PC-3 (cell line): ENCODE measurements at regions not wholly inside any gene's neighbourhood (a gene's known extent, or its start where the extent isn't known, plus 50 kb on each side); places are given as distances from the start of the nearest gene placed in this dataset.
A peak's percentile ranks its signal among the peaks of the same experiment; 100 is the strongest.

Experiments
- ATAC-seq: fragments of 200-7000 bp; cut with Tn5 transposase; 2 replicates; pipeline ENCODE4 v1.9.1; 2020; ENCODE audit warnings: mild to moderate bottlenecking, moderate library complexity
- BruUV-seq: library from RNA; stranded (reverse); fragments of 400-500 nt; replicated peaks from 2 replicates; lab custom pipeline; 2021; lab: Mats Ljungman, UMichigan
- CTCF ChIA-PET: fragments of 300-600 bp; sonication (Branson Sonifier 250); formaldehyde crosslinking; loops from one replicate; lab custom pipeline; 2022; ENCODE audit warnings: antibody characterized with exemption; lab: Charles Lee
- POLR2A ChIA-PET: fragments of 300-600 bp; sonication (Branson Sonifier 250); formaldehyde crosslinking; loops from one replicate; lab custom pipeline; 2022; ENCODE audit warnings: antibody characterized with exemption; ENCODE audit not compliant: unreplicated experiment; lab: Charles Lee
- DNase-seq: peaks from one replicate; pipeline ENCODE4 v3.0.0-alpha.2; 2015
- H2AFZ ChIP-seq: fragments of 300-600 bp; sonication (generic); 2 replicates; pipeline ENCODE4 v1.6.0; 2016; ENCODE audit warnings: antibody characterized with exemption, low read length
- H3F3A ChIP-seq: fragments of 300-600 bp; sonication (generic); one replicate; pipeline ENCODE4 v1.6.0; 2017; ENCODE audit warnings: antibody characterized with exemption, low read length, control low read depth, mild to moderate bottlenecking; ENCODE audit not compliant: unreplicated experiment
- H3K27ac ChIP-seq: fragments of 300-600 bp; sonication (generic); 2 replicates; pipeline ENCODE4 v1.5.1; 2016; ENCODE audit warnings: mild to moderate bottlenecking, low read length
- H3K27me3 ChIP-seq: fragments of 300-600 bp; sonication (generic); 2 replicates; pipeline ENCODE4 v1.6.1; 2016; ENCODE audit warnings: low read length, mixed read lengths
- H3K36me3 ChIP-seq: fragments of 300-600 bp; sonication (generic); 2 replicates; pipeline ENCODE4 v1.6.1; 2016; ENCODE audit warnings: low read depth, mixed run types, low read length, mixed read lengths
- H3K4me1 ChIP-seq: fragments of 300-600 bp; sonication (generic); 2 replicates; pipeline ENCODE4 v1.5.1; 2016; ENCODE audit warnings: low read length; ENCODE audit not compliant: insufficient read depth
- H3K4me2 ChIP-seq: fragments of 300-600 bp; sonication (generic); 2 replicates; pipeline ENCODE4 v1.6.0; 2016; ENCODE audit warnings: low read length
- H3K4me3 ChIP-seq: fragments of 300-600 bp; sonication (generic); 2 replicates; pipeline ENCODE4 v1.5.1; 2016; ENCODE audit warnings: mild to moderate bottlenecking, low read length, mixed read lengths
- H3K79me2 ChIP-seq: fragments of 300-600 bp; sonication (generic); 2 replicates; pipeline ENCODE4 v1.6.1; 2017; ENCODE audit warnings: low read length, mixed read lengths
- H3K9ac ChIP-seq: fragments of 300-600 bp; sonication (generic); 2 replicates; pipeline ENCODE4 v1.6.0; 2016; ENCODE audit warnings: mild to moderate bottlenecking, low read length
- H3K9me2 ChIP-seq: fragments of 300-600 bp; sonication (generic); replicated peaks from 2 replicates; pipeline ENCODE4 v1.6.1; 2016; ENCODE audit warnings: mixed run types, low read length, mixed read lengths
- H3K9me3 ChIP-seq: fragments of 300-600 bp; sonication (generic); 2 replicates; pipeline ENCODE4 v1.6.1; 2016; ENCODE audit warnings: low read length, mixed read lengths
- H4K20me1 ChIP-seq: fragments of 300-600 bp; sonication (generic); 2 replicates; pipeline ENCODE4 v1.6.1; 2016; ENCODE audit warnings: low read length, mixed read lengths
- EZH2 ChIP-seq: fragments of 300-600 bp; sonication (generic); IDR thresholded peaks from one replicate; pipeline ENCODE4 v1.6.1; 2017; ENCODE audit warnings: antibody characterized with exemption, mild to moderate bottlenecking, low read length; ENCODE audit not compliant: unreplicated experiment
- EZH2phosphoT487 ChIP-seq: fragments of 300-600 bp; sonication (generic); IDR thresholded peaks from 2 replicates; pipeline ENCODE4 v1.6.1; 2018; ENCODE audit warnings: mild to moderate bottlenecking, antibody characterized with exemption, low read length, borderline replicate concordance
- intact Hi-C: fragments of 100-400 bp; cut with micrococcal nuclease; formaldehyde crosslinking; loops from 2 replicates; pipeline ENCODE4 v1.9.0; 2023
- TF ChIP-seq, protein P1 (sequence below): fragments of 300-600 bp; sonication (generic); conservative IDR thresholded peaks from 2 replicates; pipeline ENCODE4 v1.5.1; 2017; ENCODE audit warnings: antibody characterized with exemption, low read depth, mild to moderate bottlenecking, low read length

DNA sequence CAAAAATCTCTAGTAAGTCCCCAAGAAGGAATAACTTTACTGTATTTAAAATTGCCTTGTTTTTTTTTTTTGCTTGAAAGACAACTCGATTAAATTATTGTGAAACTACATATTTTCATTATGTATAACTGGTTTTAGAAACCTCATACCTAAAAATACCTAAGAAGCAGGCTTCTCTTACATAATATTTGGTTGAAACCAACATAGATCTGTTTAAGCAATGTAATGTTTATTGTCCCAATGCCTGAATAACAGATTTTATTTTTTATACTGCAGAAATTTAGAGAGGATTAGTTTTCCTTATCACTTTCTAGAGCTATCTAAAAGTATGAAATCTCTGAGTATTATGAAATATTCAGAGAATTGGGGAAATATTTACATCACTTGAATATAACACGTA is 78.5 kb upstream of the CHRM3 start:
- no peaks in the 10 kb centered on the region for H4K20me1 ChIP-seq
- H3K36me3 ChIP-seq, result no peaks in the 10 kb centered on the region
- BruUV-seq, result no TSS peak
- no peaks in the 10 kb centered on the region for H3K79me2 ChIP-seq
- H3K4me2 ChIP-seq, result no peak overlapping the region
- CTCF ChIA-PET, result no interaction called here
- no peak overlapping the region for H2AFZ ChIP-seq
- POLR2A ChIA-PET, result no interaction called here
- H3K4me3 ChIP-seq, result no peak overlapping the region
- H3K9ac ChIP-seq, result no peak overlapping the region
- H3K27ac ChIP-seq, result no peak overlapping the region
- H3K27me3 ChIP-seq, result no peaks in the 10 kb centered on the region
- DNase-seq (no peak), ATAC-seq (no peak)
- TF ChIP-seq EZH2phosphoT487 (no peak), EZH2 (no peak)
- TF ChIP-seq, protein P1, sequence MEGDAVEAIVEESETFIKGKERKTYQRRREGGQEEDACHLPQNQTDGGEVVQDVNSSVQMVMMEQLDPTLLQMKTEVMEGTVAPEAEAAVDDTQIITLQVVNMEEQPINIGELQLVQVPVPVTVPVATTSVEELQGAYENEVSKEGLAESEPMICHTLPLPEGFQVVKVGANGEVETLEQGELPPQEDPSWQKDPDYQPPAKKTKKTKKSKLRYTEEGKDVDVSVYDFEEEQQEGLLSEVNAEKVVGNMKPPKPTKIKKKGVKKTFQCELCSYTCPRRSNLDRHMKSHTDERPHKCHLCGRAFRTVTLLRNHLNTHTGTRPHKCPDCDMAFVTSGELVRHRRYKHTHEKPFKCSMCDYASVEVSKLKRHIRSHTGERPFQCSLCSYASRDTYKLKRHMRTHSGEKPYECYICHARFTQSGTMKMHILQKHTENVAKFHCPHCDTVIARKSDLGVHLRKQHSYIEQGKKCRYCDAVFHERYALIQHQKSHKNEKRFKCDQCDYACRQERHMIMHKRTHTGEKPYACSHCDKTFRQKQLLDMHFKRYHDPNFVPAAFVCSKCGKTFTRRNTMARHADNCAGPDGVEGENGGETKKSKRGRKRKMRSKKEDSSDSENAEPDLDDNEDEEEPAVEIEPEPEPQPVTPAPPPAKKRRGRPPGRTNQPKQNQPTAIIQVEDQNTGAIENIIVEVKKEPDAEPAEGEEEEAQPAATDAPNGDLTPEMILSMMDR, result no peak
- H3K9me3 ChIP-seq, result no peaks in the 10 kb centered on the region
- intact Hi-C loops, result loop anchor here (1.0 to 5.0 kb wide), 2 partner anchors 346 to 590 kb away; no protein-coding TSS in a partner anchor
- no peaks in the 10 kb centered on the region for H3K9me2 ChIP-seq
- peaks cover 9% of the 10 kb centered on the region for H3K4me1 ChIP-seq
- no peaks in the 10 kb centered on the region for H3F3A ChIP-seq

DNA sequence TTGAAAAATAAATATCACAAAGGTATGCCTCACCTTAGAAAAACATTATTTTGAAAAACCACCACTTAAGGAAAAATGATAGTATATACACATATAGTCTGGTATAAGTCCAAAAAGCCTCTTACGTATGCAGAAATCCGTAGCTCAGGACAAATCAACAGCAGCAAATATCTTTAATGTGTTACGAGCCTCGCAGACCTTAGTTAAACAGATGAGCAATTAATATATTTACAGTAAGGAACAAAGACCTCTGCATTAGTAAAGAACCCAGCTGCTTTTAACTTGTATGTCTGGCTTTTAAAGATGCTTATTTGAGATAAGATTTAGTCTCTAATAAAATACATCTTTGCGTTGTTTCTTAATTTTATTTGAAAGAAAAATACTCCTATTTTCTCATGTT is 79.9 kb upstream of the CHRM3 start:
- H3K79me2 ChIP-seq, result no peaks in the 10 kb centered on the region
- TF ChIP-seq, protein P1, result no peak
- TF ChIP-seq EZH2phosphoT487 (no peak), EZH2 (no peak)
- ChIA-PET POLR2A (no interaction called here), CTCF (interaction anchor here (0.7 kb wide), 2 partner anchors 119 to 1154 kb away, joined by 4 read pairs; no protein-coding TSS in a partner anchor)
- DNase-seq (peak; percentile 30), ATAC-seq (peak; percentile 77)
- no peak overlapping the region for H3K27ac ChIP-seq
- H3K4me2 ChIP-seq, result peak overlapping the region; percentile 55
- H2AFZ ChIP-seq, result peak overlapping the region; percentile 62
- no peaks in the 10 kb centered on the region for H3F3A ChIP-seq
- peaks cover 9% of the 10 kb centered on the region for H3K4me1 ChIP-seq
- peak overlapping the region; percentile 18; the same call in 1 of the 2 replicates for H3K4me3 ChIP-seq
- no peaks in the 10 kb centered on the region for H3K36me3 ChIP-seq
- no TSS peak for BruUV-seq
- H3K27me3 ChIP-seq, result no peaks in the 10 kb centered on the region
- H4K20me1 ChIP-seq, result no peaks in the 10 kb centered on the region
- no peak overlapping the region for H3K9ac ChIP-seq
- no peaks in the 10 kb centered on the region for H3K9me2 ChIP-seq
- intact Hi-C loops, result loop anchor here (5.0 kb wide), 1 partner anchor 344 kb away; no protein-coding TSS in a partner anchor
- no peaks in the 10 kb centered on the region for H3K9me3 ChIP-seq

DNA sequence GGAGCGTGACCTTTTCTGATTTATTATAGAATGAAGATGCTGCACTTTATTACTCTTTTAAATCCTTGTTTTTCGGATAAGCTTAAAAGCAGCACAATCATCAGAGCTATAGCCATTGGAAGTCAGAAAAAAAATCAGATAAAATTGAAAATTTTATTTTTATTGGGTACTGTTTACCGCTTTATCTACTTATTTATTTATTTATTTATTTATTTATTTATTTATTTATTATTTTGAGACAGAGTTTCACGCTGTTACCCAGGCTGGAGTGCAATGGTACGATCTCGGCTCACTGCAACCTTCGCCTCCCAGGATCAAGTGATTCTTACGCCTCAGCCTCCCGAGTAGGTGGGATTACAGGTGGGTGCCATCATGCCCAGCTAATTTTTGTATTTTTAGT is 83.1 kb upstream of the CHRM3 start:
- ChIA-PET POLR2A (interaction anchor here (0.6 kb wide), 1 partner anchor 75 kb away, joined by 3 read pairs; no protein-coding TSS in a partner anchor), CTCF (no interaction called here)

More for the DNA sequence above, 83.1 kb upstream of the CHRM3 start:
- H3K79me2 ChIP-seq, result no peaks in the 10 kb centered on the region
- H3K9me3 ChIP-seq, result no peaks in the 10 kb centered on the region
- H3K9me2 ChIP-seq, result no peaks in the 10 kb centered on the region
- DNase-seq (no peak), ATAC-seq (no peak)
- BruUV-seq, result no TSS peak
- H3K4me1 ChIP-seq, result peaks cover 9% of the 10 kb centered on the region
- H3K36me3 ChIP-seq, result no peaks in the 10 kb centered on the region
- TF ChIP-seq EZH2 (no peak), EZH2phosphoT487 (no peak)
- TF ChIP-seq, protein P1, result no peak
- no peak overlapping the region for H3K4me3 ChIP-seq
- H3F3A ChIP-seq, result no peaks in the 10 kb centered on the region
- H3K4me2 ChIP-seq, result no peak overlapping the region
- H3K27ac ChIP-seq, result no peak overlapping the region
- no peak overlapping the region for H2AFZ ChIP-seq
- intact Hi-C loops, result no loop called here
- H4K20me1 ChIP-seq, result no peaks in the 10 kb centered on the region
- H3K27me3 ChIP-seq, result no peaks in the 10 kb centered on the region
- H3K9ac ChIP-seq, result no peak overlapping the region
